ENCODE measurements at regions not wholly inside any gene's neighbourhood (a gene's known extent, or its start where the extent isn't known, plus 50 kb on each side); places are given as distances from the start of the nearest gene placed in this dataset.
"Not testable (repeated sequence)": the region's sequence is repeated elsewhere in the genome, so short reads cannot be mapped to it uniquely, and the experiment has no call there.

GRCh38 chr7:119914119-119914518 is 358.9 kb upstream of the KCND2 start:
- not testable (repeated sequence) for DNase-seq

GRCh38 chr7:119916501-119916900 is 356.5 kb upstream of the KCND2 start:
- DNase-seq, result no peak

- no peak for DNase-seq
Observed at GRCh38 chr7:119918185-119918584, 354.8 kb upstream of the KCND2 start.

GRCh38 chr7:119919986-119920385 is 353.0 kb upstream of the KCND2 start:
- no peak for DNase-seq

- DNase-seq, result peak; percentile 81
Observed at GRCh38 chr7:119925581-119926289, 347.2 kb upstream of the KCND2 start.

GRCh38 chr7:119929891-119930290 is 343.1 kb upstream of the KCND2 start:
- DNase-seq, result no peak

GRCh38 chr7:119931230-119931824 is 341.6 kb upstream of the KCND2 start:
- no peak for DNase-seq

GRCh38 chr7:119935418-119936025 is 337.5 kb upstream of the KCND2 start:
- peak; percentile 66 for DNase-seq

GRCh38 chr7:119936836-119937235 is 336.1 kb upstream of the KCND2 start:
- no peak for DNase-seq

- DNase-seq, result no peak
Observed at GRCh38 chr7:119937745-119938144, 335.2 kb upstream of the KCND2 start.

GRCh38 chr7:119943942-119944600 is 328.9 kb upstream of the KCND2 start:
- DNase-seq, result no peak

- no peak for DNase-seq
Observed at GRCh38 chr7:119944601-119944972, 328.4 kb upstream of the KCND2 start.

GRCh38 chr7:119945822-119946221 is 327.2 kb upstream of the KCND2 start:
- DNase-seq, result no peak

GRCh38 chr7:119949053-119949452 is 323.9 kb upstream of the KCND2 start:
- DNase-seq, result no peak

GRCh38 chr7:119950390-119951041 is 322.5 kb upstream of the KCND2 start:
- DNase-seq, result not testable (repeated sequence)

- not testable (repeated sequence) for DNase-seq
Observed at GRCh38 chr7:119951614-119952013, 321.4 kb upstream of the KCND2 start.

GRCh38 chr7:119957335-119957734 is 315.6 kb upstream of the KCND2 start:
- no peak for DNase-seq

- DNase-seq, result no peak
Observed at GRCh38 chr7:119959811-119960210, 313.2 kb upstream of the KCND2 start.

- no peak for DNase-seq
Observed at GRCh38 chr7:119963654-119964053, 309.3 kb upstream of the KCND2 start.

GRCh38 chr7:119964065-119964464 is 308.9 kb upstream of the KCND2 start:
- DNase-seq, result no peak

GRCh38 chr7:119964788-119965542 is 308.0 kb upstream of the KCND2 start:
- DNase-seq, result no peak

GRCh38 chr7:119967221-119967620 is 305.8 kb upstream of the KCND2 start:
- DNase-seq, result peak; percentile 27

GRCh38 chr7:119968411-119968810 is 304.6 kb upstream of the KCND2 start:
- DNase-seq, result not testable (repeated sequence)

Data from NCI-H82 (cell line).